ENCODE measurements at regions not wholly inside any gene's neighbourhood (a gene's known extent, or its start where the extent isn't known, plus 50 kb on each side); places are given as distances from the start of the nearest gene placed in this dataset.

- TF ChIP-seq EZH2 (IDR thresholded peaks at IDR 0.05) (no peak), POLR2AphosphoS5 (IDR thresholded peaks at IDR 0.05; ENCODE audit: borderline replicate concordance, low read depth, low read length) (no peak)
Measured at GRCh38 chr13:104750377-104750776, 1684.2 kb upstream of the SLC10A2 start.

Data from SK-N-MC (cell line).